ENCODE measurements at regions not wholly inside any gene's neighbourhood (a gene's known extent, or its start where the extent isn't known, plus 50 kb on each side); places are given as distances from the start of the nearest gene placed in this dataset.
"Not testable (repeated sequence)": the region's sequence is repeated elsewhere in the genome, so short reads cannot be mapped to it uniquely, and the experiment has no call there.

DNA sequence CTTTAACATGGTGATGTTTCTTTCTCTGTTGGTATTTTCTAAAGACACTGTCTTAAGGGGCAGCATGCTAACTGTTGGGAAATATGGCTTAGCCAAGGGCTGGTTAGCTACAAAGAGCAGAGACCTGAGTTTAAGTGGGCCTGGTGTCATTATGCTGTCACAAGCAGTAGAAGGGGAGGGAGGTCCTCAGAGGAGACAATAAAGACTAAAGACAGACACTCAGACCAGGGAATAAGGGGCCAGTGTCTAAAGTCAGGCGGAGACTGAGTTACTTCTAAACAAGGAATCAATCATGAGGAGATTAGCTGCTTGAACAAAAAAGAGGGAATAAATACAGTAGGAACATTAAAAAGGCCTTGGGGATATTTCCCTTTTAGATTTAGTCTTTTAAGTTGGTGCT is 142.7 kb upstream of the DPPA4 start:
- no peak for DNase-seq

DNA sequence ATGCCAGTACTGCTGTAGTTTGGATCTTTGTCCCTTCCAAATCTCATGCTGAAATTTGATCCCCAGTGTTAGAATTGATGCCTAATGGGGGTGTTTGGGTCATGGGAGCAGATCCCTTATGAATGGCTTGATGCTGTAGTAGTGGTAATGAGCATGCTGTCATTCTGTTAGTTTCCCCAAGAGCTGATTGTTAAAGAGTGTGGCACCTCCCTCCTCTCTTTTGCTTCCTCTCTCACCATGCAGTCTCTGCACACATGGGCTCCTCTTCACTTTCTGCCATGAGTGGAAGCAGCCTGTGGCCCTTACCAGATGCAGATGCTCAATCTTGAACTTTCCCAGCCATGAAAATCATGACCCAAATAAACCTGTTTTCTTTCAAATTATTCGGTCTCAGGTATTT is 141.3 kb upstream of the DPPA4 start:
- no peak for DNase-seq

DNA sequence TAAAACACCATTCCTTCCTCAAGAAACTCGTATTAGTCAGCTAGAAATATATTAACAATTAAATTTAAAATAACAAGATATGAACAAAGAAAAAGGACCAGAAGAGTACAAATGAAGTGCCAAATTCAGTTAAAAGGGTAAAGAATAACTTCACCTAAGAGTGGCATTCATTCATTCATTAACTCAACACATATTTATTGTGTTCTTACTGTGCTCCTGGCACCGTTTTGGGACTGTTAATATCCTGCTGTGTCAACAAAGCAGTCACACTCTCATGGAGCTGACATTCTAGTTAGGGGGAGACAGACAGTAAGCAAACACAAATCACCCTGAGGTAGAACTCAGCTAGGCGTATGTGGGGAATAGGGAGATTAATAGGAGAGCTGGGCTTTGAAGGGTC is 123.6 kb upstream of the DPPA4 start:
- no peak for DNase-seq

- DNase-seq: no peak
Observed at GRCh38 chr3:109445210-109445609, 107.9 kb upstream of the DPPA4 start.

DNA sequence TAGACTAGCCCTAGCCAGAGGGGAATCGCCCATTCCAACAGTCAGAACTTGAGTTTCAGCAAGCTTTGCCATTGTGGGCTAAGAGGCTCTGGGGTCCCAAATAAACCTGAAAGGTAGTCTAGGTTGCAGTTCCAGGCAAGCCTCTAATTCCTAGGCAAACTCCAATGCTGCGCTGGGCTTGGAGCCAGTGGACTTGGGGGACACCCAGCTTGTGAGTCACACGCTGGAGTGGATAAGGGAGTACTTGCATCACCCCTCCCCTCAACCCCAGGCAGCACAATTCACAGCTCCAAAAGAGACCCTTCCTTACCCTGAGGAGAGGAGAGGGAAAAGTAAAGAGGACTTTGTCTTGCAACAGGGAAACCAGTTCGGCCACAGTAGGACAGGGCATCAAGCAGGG is 105.2 kb upstream of the DPPA4 start:
- no peak for DNase-seq

GRCh38 chr3:109440353-109440752 is 103.0 kb upstream of the DPPA4 start:
- no peak for DNase-seq

GRCh38 chr3:109432833-109433232 is 95.5 kb upstream of the DPPA4 start:
- DNase-seq: no peak

DNA sequence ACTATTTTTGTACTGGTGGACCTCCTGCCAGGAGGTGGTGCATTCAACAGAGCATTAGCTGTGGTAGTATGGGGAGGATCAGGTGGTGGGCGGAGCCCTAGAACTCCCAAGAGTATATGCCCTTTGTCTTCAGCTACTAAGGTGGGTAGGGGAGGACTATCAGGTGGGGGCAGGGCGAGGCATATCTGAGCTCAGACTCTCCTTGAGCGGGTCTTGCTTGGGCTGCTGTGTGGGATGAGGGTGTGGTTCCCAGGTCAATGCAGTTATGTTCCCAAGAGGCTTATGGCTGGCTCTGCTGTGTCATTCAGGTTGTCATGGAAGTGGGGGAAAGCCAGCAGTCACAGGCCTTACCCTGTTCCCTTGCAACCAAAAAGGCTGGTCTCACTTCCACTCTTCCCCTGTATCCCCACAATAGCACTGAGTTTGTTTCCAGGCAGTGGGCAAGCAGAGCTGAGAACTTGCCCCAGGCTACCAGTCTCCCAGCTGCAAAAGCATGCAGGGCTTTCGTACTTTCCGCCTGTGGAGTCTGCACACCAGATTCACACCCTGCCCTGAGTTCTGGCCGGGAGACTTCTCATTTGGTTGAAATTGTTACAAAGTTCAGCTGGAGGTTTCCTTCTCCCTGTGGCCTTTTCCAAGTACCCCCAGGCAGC is 93.7 kb upstream of the DPPA4 start:
- no peak for DNase-seq

DNA sequence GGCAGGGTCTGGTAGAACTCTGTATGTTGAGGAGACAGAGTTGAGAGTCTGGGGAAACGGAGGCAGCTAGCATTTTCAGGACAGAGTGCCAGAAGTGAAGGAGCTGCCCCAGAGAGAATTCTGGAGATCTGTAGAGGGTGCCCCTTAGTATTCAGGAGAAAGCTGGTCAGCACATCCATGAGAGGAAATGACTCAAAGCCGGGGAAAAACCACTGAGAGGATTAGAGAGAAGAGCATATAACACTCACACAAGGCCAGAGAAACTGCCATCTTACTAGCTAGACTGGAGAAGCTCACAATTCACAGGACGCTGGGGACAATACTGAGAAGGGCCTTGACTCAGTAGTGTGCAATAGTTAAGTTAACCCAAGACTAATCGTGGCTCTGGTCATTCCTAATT is 75.7 kb upstream of the DPPA4 start:
- no peak for DNase-seq

DNA sequence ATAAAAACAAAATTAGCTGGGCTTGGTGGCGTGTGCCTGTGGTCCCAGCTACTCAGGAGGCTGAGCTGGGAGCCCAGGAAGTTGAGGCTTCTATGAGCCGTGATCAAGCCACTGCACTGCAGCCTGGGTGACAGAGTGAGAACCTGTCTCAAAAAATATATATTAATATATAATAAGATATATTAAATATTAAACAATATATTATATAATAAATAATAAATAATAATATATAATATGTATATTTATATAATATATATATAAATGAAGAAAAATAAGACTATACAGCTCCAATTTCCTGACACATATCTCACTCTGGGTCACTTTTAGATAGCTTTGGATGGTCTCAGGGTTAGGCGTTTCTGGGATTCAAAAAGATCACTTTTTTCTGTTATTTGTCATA is 74.2 kb upstream of the DPPA4 start:
- DNase-seq: no peak

DNA sequence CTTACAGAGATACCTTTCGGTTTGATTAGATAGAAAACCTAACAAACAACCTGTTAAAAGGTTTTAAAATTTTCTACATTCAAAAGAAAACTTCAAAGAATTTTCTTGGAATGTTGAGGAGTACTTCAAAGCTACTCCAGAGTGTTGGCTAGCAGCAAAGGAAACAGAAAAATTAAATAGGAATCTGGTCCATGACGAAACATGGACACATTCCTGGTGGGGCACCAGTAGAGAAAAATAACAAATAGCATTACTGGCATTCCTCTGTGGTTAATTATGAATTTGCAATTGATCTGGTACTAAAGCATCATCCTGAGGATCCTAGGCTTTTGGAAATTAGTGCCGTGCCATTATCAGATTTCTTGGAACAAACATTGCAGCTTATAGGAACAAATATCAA is 59.5 kb upstream of the DPPA4 start:
- DNase-seq: peak; percentile 8 to 9

DNA sequence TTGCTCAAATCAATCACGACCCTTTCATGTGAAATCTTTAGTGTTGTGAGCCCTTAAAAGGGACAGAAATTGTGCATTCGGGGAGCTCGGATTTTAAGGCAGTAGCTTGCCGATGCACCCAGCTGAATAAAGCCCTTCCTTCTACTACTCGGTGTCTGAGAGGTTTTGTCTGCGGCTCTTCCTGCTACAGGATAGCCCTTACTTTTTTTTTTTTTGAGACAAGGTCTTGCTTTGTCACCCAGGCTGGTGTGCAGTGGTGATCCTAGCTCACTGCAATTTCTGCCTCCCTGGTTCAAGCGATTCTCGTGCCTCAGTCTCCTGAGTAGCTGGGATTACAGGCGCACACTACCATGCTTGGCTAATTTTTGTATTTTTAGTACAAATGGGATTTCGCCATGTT is 56.4 kb upstream of the DPPA4 start:
- not testable (repeated sequence) for DNase-seq

- DNase-seq: no peak
Observed at GRCh38 chr3:109392293-109392692, 54.9 kb upstream of the DPPA4 start.

DNA sequence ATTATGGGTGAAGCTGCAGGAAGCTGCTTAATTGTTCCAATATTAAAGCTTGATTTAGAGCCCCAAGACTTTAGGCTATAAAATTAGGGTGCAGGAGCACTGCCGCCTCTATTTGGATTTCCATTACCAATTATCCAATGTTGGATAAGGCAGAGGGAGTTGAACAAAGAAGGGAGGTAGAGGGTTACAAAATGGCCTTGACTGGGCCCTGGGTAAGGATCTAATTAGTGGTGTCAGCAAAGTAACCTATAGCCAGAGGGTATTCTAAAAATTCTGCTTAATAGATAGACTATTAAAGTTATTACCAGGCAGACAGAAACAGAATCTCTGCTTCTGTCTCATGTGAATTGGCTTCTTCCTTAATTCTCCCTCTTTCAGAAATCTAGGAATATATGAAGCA is 50.3 kb upstream of the DPPA4 start:
- no peak for DNase-seq

- no peak for DNase-seq
Observed at GRCh38 chr3:109387201-109387600, 49.9 kb upstream of the DPPA4 start.
